GM06990 (cell line): ENCODE measurements at regions not wholly inside any gene's neighbourhood (a gene's known extent, or its start where the extent isn't known, plus 50 kb on each side); places are given as distances from the start of the nearest gene placed in this dataset.

Source experiments
- DNase-seq: peaks from one replicate; pipeline ENCODE4 v3.0.0-alpha.2; 2011; ENCODE audit not compliant: insufficient read length; ENCODE audit errors: extremely low read depth
- H3K27me3 ChIP-seq: replicated peaks from 2 replicates; pipeline ENCODE4 v1.6.0; 2011; ENCODE audit warnings: low read length; ENCODE audit not compliant: control insufficient read depth, insufficient read depth
- H3K36me3 ChIP-seq: 2 replicates; pipeline ENCODE4 v1.5.1; 2011; ENCODE audit warnings: low read length; ENCODE audit not compliant: control insufficient read depth, insufficient read depth
- H3K4me3 ChIP-seq: replicated peaks from 2 replicates; pipeline ENCODE4 v1.5.1; 2011; ENCODE audit warnings: low read depth, mild to moderate bottlenecking, control low read depth, low read length
- TF ChIP-seq, protein P1 (sequence below): IDR thresholded peaks from 2 replicates; pipeline ENCODE4 v1.5.1; 2011; ENCODE audit warnings: low read length, control low read depth, mild to moderate bottlenecking, inconsistent platforms; ENCODE audit not compliant: insufficient read depth, poor library complexity, severe bottlenecking

GRCh38 chr3:146903927-146904326, 298.8 kb upstream of the PLSCR5 start:
- TF ChIP-seq, protein P1, sequence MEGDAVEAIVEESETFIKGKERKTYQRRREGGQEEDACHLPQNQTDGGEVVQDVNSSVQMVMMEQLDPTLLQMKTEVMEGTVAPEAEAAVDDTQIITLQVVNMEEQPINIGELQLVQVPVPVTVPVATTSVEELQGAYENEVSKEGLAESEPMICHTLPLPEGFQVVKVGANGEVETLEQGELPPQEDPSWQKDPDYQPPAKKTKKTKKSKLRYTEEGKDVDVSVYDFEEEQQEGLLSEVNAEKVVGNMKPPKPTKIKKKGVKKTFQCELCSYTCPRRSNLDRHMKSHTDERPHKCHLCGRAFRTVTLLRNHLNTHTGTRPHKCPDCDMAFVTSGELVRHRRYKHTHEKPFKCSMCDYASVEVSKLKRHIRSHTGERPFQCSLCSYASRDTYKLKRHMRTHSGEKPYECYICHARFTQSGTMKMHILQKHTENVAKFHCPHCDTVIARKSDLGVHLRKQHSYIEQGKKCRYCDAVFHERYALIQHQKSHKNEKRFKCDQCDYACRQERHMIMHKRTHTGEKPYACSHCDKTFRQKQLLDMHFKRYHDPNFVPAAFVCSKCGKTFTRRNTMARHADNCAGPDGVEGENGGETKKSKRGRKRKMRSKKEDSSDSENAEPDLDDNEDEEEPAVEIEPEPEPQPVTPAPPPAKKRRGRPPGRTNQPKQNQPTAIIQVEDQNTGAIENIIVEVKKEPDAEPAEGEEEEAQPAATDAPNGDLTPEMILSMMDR = no peak
- Histone ChIP-seq H3K27me3 (no peaks in the 10 kb centered on the region), H3K4me3 (no peak overlapping the region), H3K36me3 (no peaks in the 10 kb centered on the region)
- DNase-seq = no peak

DNA sequence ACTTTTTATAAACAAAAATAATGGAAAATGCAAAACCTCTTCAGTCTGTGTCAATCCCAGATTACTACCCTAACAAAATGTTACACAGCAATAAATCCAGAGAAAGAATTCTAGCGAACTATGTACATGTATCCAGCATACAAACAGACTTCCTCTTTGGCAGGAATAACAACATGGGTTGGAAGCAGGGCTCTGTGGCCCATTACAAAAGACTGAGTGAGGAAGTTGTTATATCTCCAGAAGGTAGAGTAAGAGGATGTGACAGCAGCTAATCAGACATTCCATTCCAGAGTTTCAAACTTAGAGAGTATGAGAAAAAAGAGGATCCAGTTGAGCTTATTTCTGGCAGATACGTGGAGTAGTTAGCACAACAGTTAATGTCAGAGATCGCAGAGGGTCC, 294.0 kb upstream of the PLSCR5 start:
- Histone ChIP-seq H3K27me3 (no peaks in the 10 kb centered on the region), H3K4me3 (no peak overlapping the region), H3K36me3 (no peaks in the 10 kb centered on the region)
- DNase-seq = no peak
- TF ChIP-seq, protein P1 = no peak

DNA sequence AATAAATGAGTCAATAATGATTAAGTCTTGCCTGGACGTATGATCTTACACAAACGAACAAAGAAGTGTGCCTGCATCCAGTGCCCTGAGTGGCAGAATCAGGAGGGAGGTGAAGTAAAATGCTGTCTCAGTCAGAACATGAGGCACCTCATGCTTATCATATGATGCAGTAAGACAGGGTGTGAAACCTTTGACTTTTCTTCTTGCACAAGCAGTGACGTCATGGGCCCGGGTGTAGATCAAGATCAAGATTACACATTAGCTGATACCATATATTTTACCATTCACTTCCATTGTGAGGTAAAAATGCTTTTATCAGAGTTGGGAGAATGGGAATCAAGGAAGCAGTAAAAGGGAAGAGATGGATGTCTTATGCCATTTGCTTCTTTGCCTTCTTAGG, 291.6 kb upstream of the PLSCR5 start:
- TF ChIP-seq, protein P1 = no peak
- no peaks in the 10 kb centered on the region for H3K36me3 ChIP-seq
- no peaks in the 10 kb centered on the region for H3K27me3 ChIP-seq
- H3K4me3 ChIP-seq = no peak overlapping the region
- DNase-seq = no peak

DNA sequence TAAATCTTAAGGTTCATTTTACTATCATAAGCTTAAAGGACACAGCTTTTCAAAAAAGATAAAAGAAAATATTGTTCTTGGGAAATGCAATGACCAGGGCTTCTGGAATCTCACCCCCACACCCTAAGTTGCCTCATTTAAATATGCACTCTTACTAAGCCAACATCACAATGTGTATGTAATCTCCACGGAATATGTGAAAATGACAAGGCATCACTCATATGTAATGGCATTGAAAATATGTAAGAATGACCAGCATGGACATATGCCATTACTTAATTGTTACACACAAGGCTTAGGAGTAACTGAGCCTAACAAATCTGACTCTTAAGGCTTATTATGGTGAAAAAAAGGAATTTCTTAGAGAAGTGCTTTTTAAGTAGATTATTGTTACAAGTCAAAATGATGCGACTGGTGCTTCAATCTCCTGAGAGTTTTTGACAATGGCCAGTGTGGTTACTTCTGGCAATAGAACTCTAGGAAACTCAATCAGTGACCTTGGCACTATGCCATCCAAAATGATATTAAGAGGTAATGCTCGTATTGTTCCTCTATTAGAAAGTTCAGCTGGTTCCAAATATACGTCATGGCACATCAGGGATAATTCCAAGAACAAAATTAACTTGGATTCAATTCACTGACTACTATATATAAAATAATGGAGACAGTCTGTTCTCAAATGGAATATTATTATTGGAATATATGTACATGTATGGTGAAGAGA, 290.0 kb upstream of the PLSCR5 start:
- Histone ChIP-seq H3K27me3 (no peaks in the 10 kb centered on the region), H3K36me3 (no peaks in the 10 kb centered on the region), H3K4me3 (no peak overlapping the region)
- TF ChIP-seq, protein P1 = no peak
- no peak for DNase-seq

DNA sequence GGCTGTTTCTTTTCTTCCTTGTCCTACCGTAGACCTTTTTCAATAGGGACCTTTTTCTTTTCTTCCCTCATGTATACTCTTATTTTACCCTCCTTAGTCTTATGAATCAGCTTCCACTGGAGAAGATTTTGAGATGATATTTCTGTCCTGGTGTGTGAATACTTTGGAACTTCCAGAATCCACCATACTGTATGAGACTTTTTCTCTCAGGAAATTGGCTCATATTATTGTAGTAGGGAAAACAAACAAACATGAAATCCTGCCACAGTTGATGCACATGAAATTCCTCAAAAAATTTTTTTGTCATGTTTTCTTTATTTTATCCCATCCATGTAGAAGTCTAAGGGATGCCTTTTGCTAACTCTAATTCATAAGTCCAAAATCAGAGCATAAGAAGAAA, 289.3 kb upstream of the PLSCR5 start:
- no peak for DNase-seq
- Histone ChIP-seq H3K27me3 (no peaks in the 10 kb centered on the region), H3K36me3 (no peaks in the 10 kb centered on the region), H3K4me3 (no peak overlapping the region)
- TF ChIP-seq, protein P1 = no peak

GRCh38 chr3:146892041-146892440, 286.9 kb upstream of the PLSCR5 start:
- H3K36me3 ChIP-seq = no peaks in the 10 kb centered on the region
- H3K27me3 ChIP-seq = no peaks in the 10 kb centered on the region
- TF ChIP-seq, protein P1 = no peak
- DNase-seq = no peak
- H3K4me3 ChIP-seq = no peak overlapping the region
